ENCODE measurements at regions not wholly inside any gene's neighbourhood (a gene's known extent, or its start where the extent isn't known, plus 50 kb on each side); places are given as distances from the start of the nearest gene placed in this dataset.

- intact Hi-C loops (cut with DNase I) = no loop called here
- Histone ChIP-seq H3K27me3 (ENCODE audit: insufficient read depth in 3 of 3, low read length in 2 of 3) (no peaks in the 10 kb centered on the region), H3K4me3 (no peak overlapping the region), H3K9me3 (no peaks in the 10 kb centered on the region), H3K27ac (no peak overlapping the region), H3K36me3 (ENCODE audit: insufficient read depth in 1 of 2, low read depth in 1 of 2) (no peaks in the 10 kb centered on the region), H3K4me1 (no peaks in the 10 kb centered on the region)
- WGBS, 3 donors = 61 to 72% (median 71%) methylated on average over 5 of the region's 5 CpGs
- TF ChIP-seq, protein P1, sequence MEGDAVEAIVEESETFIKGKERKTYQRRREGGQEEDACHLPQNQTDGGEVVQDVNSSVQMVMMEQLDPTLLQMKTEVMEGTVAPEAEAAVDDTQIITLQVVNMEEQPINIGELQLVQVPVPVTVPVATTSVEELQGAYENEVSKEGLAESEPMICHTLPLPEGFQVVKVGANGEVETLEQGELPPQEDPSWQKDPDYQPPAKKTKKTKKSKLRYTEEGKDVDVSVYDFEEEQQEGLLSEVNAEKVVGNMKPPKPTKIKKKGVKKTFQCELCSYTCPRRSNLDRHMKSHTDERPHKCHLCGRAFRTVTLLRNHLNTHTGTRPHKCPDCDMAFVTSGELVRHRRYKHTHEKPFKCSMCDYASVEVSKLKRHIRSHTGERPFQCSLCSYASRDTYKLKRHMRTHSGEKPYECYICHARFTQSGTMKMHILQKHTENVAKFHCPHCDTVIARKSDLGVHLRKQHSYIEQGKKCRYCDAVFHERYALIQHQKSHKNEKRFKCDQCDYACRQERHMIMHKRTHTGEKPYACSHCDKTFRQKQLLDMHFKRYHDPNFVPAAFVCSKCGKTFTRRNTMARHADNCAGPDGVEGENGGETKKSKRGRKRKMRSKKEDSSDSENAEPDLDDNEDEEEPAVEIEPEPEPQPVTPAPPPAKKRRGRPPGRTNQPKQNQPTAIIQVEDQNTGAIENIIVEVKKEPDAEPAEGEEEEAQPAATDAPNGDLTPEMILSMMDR (IDR thresholded peaks at IDR 0.05) = no peak
- DNase-seq = no peak
- no peak for ATAC-seq
Observed at GRCh38 chr2:129004485-129004884, 685.8 kb upstream of the HS6ST1 start.

GRCh38 chr2:129004940-129005490 lies 686.3 kb upstream of the HS6ST1 start:
- DNase-seq (no peak), ATAC-seq (no peak)
- H3K27me3 ChIP-seq (ENCODE audit: insufficient read depth in 3 of 3, low read length in 2 of 3) = no peaks in the 10 kb centered on the region
- no peaks in the 10 kb centered on the region for H3K9me3 ChIP-seq
- intact Hi-C loops (cut with DNase I) = no loop called here
- 80 to 95% (median 90%) methylated on average over 4 of the region's 4 CpGs for WGBS, 3 donors
- no peak overlapping the region for H3K4me3 ChIP-seq
- H3K36me3 ChIP-seq (ENCODE audit: insufficient read depth in 1 of 2, low read depth in 1 of 2) = no peaks in the 10 kb centered on the region
- TF ChIP-seq, protein P1 (IDR thresholded peaks at IDR 0.05) = no peak
- H3K27ac ChIP-seq = no peak overlapping the region
- no peaks in the 10 kb centered on the region for H3K4me1 ChIP-seq

GRCh38 chr2:129006135-129006886 lies 687.6 kb upstream of the HS6ST1 start:
- H3K4me3 ChIP-seq = no peak overlapping the region

GRCh38 chr2:129006901-129007300 lies 688.2 kb upstream of the HS6ST1 start:
- H3K27ac ChIP-seq = no peak overlapping the region
- no peak overlapping the region for H3K4me3 ChIP-seq
- H3K9me3 ChIP-seq = no peaks in the 10 kb centered on the region
- ATAC-seq = no peak
- no peak for DNase-seq
- intact Hi-C loops (cut with DNase I) = no loop called here
- 91 to 94% (median 93%) methylated on average over 6 of the region's 6 CpGs for WGBS, 3 donors
- TF ChIP-seq, protein P1 (IDR thresholded peaks at IDR 0.05) = no peak
- H3K36me3 ChIP-seq (ENCODE audit: insufficient read depth in 1 of 2, low read depth in 1 of 2) = no peaks in the 10 kb centered on the region
- no peaks in the 10 kb centered on the region for H3K4me1 ChIP-seq
- H3K27me3 ChIP-seq (ENCODE audit: insufficient read depth in 3 of 3, low read length in 2 of 3) = no peaks in the 10 kb centered on the region

More at GRCh38 chr2:129006135-129006886, 687.6 kb upstream of the HS6ST1 start:
- no peaks in the 10 kb centered on the region for H3K9me3 ChIP-seq
- no peaks in the 10 kb centered on the region for H3K4me1 ChIP-seq
- TF ChIP-seq, protein P1 (IDR thresholded peaks at IDR 0.05) = no peak
- intact Hi-C loops (cut with DNase I) = no loop called here
- H3K36me3 ChIP-seq (ENCODE audit: insufficient read depth in 1 of 2, low read depth in 1 of 2) = no peaks in the 10 kb centered on the region
- DNase-seq (no peak), ATAC-seq (no peak)
- WGBS, 3 donors = 65 to 67% (median 66%) methylated on average over 19 of the region's 19 CpGs
- no peaks in the 10 kb centered on the region for H3K27me3 ChIP-seq (ENCODE audit: insufficient read depth in 3 of 3, low read length in 2 of 3)
- no peak overlapping the region for H3K27ac ChIP-seq

All from psoas muscle (tissue), 7 donors.